ENCODE measurements at regions not wholly inside any gene's neighbourhood (a gene's known extent, or its start where the extent isn't known, plus 50 kb on each side); places are given as distances from the start of the nearest gene placed in this dataset.

- TF ChIP-seq OSR1 (CRISPR knock-in tag; IDR thresholded peaks at IDR 0.05) (no peak), PATZ1 (CRISPR knock-in tag; IDR thresholded peaks at IDR 0.05; ENCODE audit: borderline replicate concordance) (no peak)
Measured at GRCh38 chr3:104397713-104398112, 969.0 kb upstream of the ALCAM start.
